Fibroblast of lung (primary cell): ENCODE measurements at regions not wholly inside any gene's neighbourhood (a gene's known extent, or its start where the extent isn't known, plus 50 kb on each side); places are given as distances from the start of the nearest gene placed in this dataset.

Experiments used
- DNase-seq, 2 donors: peaks; one replicate each; pipeline versions ENCODE4 v3.0.0 to v3.0.0-alpha.2; 2010; ENCODE audit warnings: low read depth in 2 of 2
- H2AFZ ChIP-seq: 2 replicates; pipeline ENCODE4 v1.5.1; 2012; ENCODE audit warnings: low read length, control low read depth, inconsistent platforms
- H3K27ac ChIP-seq: 2 replicates; pipeline ENCODE4 v1.5.1; 2011; ENCODE audit warnings: low read length, control low read depth; ENCODE audit not compliant: insufficient read depth
- H3K27me3 ChIP-seq: 2 replicates; pipeline ENCODE4 v1.5.1; 2011; ENCODE audit warnings: mild to moderate bottlenecking, low read length; ENCODE audit not compliant: control insufficient read depth, insufficient read depth
- H3K36me3 ChIP-seq: 2 replicates; pipeline ENCODE4 v1.5.1; 2011; ENCODE audit warnings: low read length; ENCODE audit not compliant: control insufficient read depth, insufficient read depth
- H3K4me1 ChIP-seq: 2 replicates; pipeline ENCODE4 v1.5.1; 2011; ENCODE audit warnings: low read length; ENCODE audit not compliant: control insufficient read depth, insufficient read depth; ENCODE audit errors: extremely low read depth
- H3K4me2 ChIP-seq: 2 replicates; pipeline ENCODE4 v1.5.1; 2011; ENCODE audit warnings: low read length, control low read depth; ENCODE audit not compliant: insufficient read depth; ENCODE audit errors: extremely low read depth
- H3K4me3 ChIP-seq, 4 experiments: fragments of 200-600 bp in 1 of 4; sonication (generic) in 1 of 4; replicated peaks in 1 of 4; 2 replicates each; pipeline ENCODE4 v1.5.1; 2011 to 2016; ENCODE audit warnings: low read length in 4 of 4, low read depth in 3 of 4, mild to moderate bottlenecking in 3 of 4, control low read depth in 2 of 4, inconsistent platforms in 1 of 4, mixed read lengths in 1 of 4; ENCODE audit not compliant: insufficient read depth in 1 of 4; ENCODE audit errors: control extremely low read depth in 1 of 4
- H3K79me2 ChIP-seq: 2 replicates; pipeline ENCODE4 v1.5.1; 2012; ENCODE audit warnings: mild to moderate bottlenecking, low read length, inconsistent platforms; ENCODE audit not compliant: control insufficient read depth, insufficient read depth
- H3K9ac ChIP-seq: 2 replicates; pipeline ENCODE4 v1.5.1; 2011; ENCODE audit warnings: mild to moderate bottlenecking, low read length, control low read depth; ENCODE audit not compliant: insufficient read depth
- H3K9me3 ChIP-seq: 2 replicates; pipeline ENCODE4 v1.5.1; 2012; ENCODE audit warnings: low read depth, low read length; ENCODE audit not compliant: control insufficient read depth, insufficient read depth
- H4K20me1 ChIP-seq: 2 replicates; pipeline ENCODE4 v1.5.1; 2011; ENCODE audit warnings: low read length; ENCODE audit not compliant: control insufficient read depth, insufficient read depth; ENCODE audit errors: extremely low read depth
- EZH2 ChIP-seq: IDR thresholded peaks from 2 replicates; pipeline ENCODE4 v1.5.1; 2012; ENCODE audit warnings: low read length, control low read depth, mild to moderate bottlenecking; ENCODE audit errors: missing control alignments
- TF ChIP-seq, protein P1 (sequence below), 2 donors: IDR thresholded peaks in 1 of 2; conservative IDR thresholded peaks in 1 of 2; 1 replicate in 1 of 2; 2 replicates in 1 of 2; pipeline ENCODE4 v1.5.1; 2011 to 2012; ENCODE audit warnings: low read length in 2 of 2, control low read depth in 1 of 2, inconsistent platforms in 1 of 2, low read depth in 1 of 2, mild to moderate bottlenecking in 1 of 2

DNA sequence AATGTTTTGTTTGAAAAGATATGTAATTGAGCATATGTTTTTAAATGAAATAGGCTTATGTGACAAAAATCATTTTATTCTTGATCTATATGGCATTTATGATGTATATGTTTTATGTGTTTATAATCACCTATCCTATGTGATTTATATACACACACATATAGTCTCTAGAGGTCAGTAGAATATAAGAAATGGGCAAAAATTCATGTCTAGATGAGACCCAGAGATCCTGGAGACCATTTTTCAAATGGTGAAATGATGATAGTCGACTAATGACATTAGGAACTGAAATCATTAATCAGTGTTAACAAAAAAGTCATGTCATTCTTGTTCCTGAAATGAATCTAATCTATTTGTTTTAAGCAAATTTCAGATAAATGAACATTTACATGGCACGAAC, 709.2 kb upstream of the WWC1 start:
- Histone ChIP-seq H3K79me2 (no peaks in the 10 kb centered on the region), H3K9me3 (no peaks in the 10 kb centered on the region), H3K4me3 (no peak overlapping the region), H4K20me1 (no peaks in the 10 kb centered on the region), H3K4me2 (no peak overlapping the region), H3K27me3 (no peaks in the 10 kb centered on the region), H3K27ac (no peak overlapping the region), H2AFZ (no peak overlapping the region), H3K4me1 (no peaks in the 10 kb centered on the region), H3K36me3 (no peaks in the 10 kb centered on the region), H3K9ac (no peak overlapping the region)
- DNase-seq = peak in 1 of 2 donors; percentile 40
- no peak for TF ChIP-seq EZH2

DNA sequence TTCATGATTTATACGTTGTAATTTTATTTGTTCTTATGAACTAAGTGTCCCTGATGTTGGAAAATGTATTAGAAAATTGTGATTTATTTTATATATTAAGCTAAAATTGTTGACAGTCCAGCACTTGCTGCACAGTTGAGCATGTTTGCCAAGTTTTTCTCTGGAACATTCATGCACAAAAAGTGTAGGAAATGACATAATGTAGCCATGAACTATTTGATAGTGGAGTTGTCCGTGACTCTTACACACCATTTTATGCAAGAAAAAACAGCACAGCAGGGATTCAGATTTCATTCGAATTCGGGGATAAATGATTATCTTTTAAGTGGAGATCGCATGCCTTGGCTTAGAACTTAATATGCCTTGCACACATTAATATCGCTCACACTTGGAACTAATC, 708.6 kb upstream of the WWC1 start:
- H3K4me3 ChIP-seq = no peak overlapping the region
- H3K4me2 ChIP-seq = no peak overlapping the region
- no peaks in the 10 kb centered on the region for H3K9me3 ChIP-seq
- H4K20me1 ChIP-seq = no peaks in the 10 kb centered on the region
- TF ChIP-seq, protein P1, sequence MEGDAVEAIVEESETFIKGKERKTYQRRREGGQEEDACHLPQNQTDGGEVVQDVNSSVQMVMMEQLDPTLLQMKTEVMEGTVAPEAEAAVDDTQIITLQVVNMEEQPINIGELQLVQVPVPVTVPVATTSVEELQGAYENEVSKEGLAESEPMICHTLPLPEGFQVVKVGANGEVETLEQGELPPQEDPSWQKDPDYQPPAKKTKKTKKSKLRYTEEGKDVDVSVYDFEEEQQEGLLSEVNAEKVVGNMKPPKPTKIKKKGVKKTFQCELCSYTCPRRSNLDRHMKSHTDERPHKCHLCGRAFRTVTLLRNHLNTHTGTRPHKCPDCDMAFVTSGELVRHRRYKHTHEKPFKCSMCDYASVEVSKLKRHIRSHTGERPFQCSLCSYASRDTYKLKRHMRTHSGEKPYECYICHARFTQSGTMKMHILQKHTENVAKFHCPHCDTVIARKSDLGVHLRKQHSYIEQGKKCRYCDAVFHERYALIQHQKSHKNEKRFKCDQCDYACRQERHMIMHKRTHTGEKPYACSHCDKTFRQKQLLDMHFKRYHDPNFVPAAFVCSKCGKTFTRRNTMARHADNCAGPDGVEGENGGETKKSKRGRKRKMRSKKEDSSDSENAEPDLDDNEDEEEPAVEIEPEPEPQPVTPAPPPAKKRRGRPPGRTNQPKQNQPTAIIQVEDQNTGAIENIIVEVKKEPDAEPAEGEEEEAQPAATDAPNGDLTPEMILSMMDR (conservative IDR thresholded peaks at IDR 0.05 in 1 of 2, IDR thresholded peaks at IDR 0.05 in 1 of 2; ENCODE audit: low read depth in 1 of 2, low read length in 2 of 2) = no peak
- no peak for TF ChIP-seq EZH2
- no peaks in the 10 kb centered on the region for H3K27me3 ChIP-seq
- no peaks in the 10 kb centered on the region for H3K4me1 ChIP-seq
- H3K27ac ChIP-seq = no peak overlapping the region
- no peaks in the 10 kb centered on the region for H3K79me2 ChIP-seq
- H2AFZ ChIP-seq = no peak overlapping the region
- DNase-seq = peak; percentile 40 to 70
- no peaks in the 10 kb centered on the region for H3K36me3 ChIP-seq
- H3K9ac ChIP-seq = no peak overlapping the region

DNA sequence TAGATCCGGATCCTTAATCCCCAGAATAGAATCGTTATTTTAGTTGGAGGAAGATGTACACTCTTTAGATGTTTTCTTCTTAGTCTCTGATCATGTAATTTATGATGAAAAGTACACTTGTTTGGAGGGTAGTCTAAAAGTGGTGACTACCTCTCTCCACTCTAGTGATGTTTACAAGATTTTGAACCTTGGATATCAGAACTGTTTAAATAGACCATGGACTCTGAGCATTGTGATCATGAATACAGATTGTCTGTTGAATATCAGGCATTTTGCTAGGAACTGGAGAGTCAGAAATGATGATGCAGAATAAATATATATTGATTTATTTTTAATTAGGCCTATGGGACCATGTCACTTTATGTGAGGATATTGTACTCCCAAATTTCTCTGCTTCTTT, 706.3 kb upstream of the WWC1 start:
- Histone ChIP-seq H3K79me2 (no peaks in the 10 kb centered on the region), H3K9me3 (no peaks in the 10 kb centered on the region), H3K27ac (no peak overlapping the region), H3K4me3 (no peak overlapping the region), H3K4me2 (no peak overlapping the region), H3K4me1 (no peaks in the 10 kb centered on the region), H3K27me3 (no peaks in the 10 kb centered on the region), H4K20me1 (no peaks in the 10 kb centered on the region), H3K36me3 (no peaks in the 10 kb centered on the region), H2AFZ (no peak overlapping the region), H3K9ac (no peak overlapping the region)
- DNase-seq = no peak
- TF ChIP-seq, protein P1 (conservative IDR thresholded peaks at IDR 0.05 in 1 of 2, IDR thresholded peaks at IDR 0.05 in 1 of 2; ENCODE audit: low read depth in 1 of 2, low read length in 2 of 2) = no peak
- TF ChIP-seq EZH2 = no peak
